CMK (cell line): ENCODE measurements at regions not wholly inside any gene's neighbourhood (a gene's known extent, or its start where the extent isn't known, plus 50 kb on each side); places are given as distances from the start of the nearest gene placed in this dataset.

Source experiments
- DNase-seq: peaks from one replicate; pipeline ENCODE4 v3.0.0-alpha.2; 2010; ENCODE audit warnings: low read depth

- no peak for DNase-seq
Observed at GRCh38 chr6:9527679-9528286, 887.1 kb downstream of the TFAP2A start.

GRCh38 chr6:9523462-9523861, 891.4 kb downstream of the TFAP2A start:
- DNase-seq = no peak

GRCh38 chr6:9522101-9522500, 892.8 kb downstream of the TFAP2A start:
- DNase-seq = no peak

- no peak for DNase-seq
Observed at GRCh38 chr6:9521152-9521530, 893.7 kb downstream of the TFAP2A start.

- DNase-seq = no peak
Observed at GRCh38 chr6:9520417-9521151, 894.3 kb downstream of the TFAP2A start.

GRCh38 chr6:9518431-9518830, 896.4 kb downstream of the TFAP2A start:
- no peak for DNase-seq

GRCh38 chr6:9517806-9518205, 897.1 kb downstream of the TFAP2A start:
- DNase-seq = no peak

GRCh38 chr6:9515633-9516606, 899.0 kb downstream of the TFAP2A start:
- no peak for DNase-seq

- DNase-seq = no peak
Observed at GRCh38 chr6:9514146-9514545, 900.7 kb downstream of the TFAP2A start.

GRCh38 chr6:9511157-9511556, 903.7 kb downstream of the TFAP2A start:
- DNase-seq = no peak

GRCh38 chr6:9507136-9507895, 907.6 kb downstream of the TFAP2A start:
- no peak for DNase-seq

GRCh38 chr6:9504191-9504590, 910.7 kb downstream of the TFAP2A start:
- DNase-seq = no peak

GRCh38 chr6:9503111-9503761, 911.6 kb downstream of the TFAP2A start:
- DNase-seq = no peak

GRCh38 chr6:9499709-9500108, 915.2 kb downstream of the TFAP2A start:
- no peak for DNase-seq

GRCh38 chr6:9496837-9497236, 918.0 kb downstream of the TFAP2A start:
- no peak for DNase-seq

- DNase-seq = no peak
Observed at GRCh38 chr6:9494864-9495263, 920.0 kb downstream of the TFAP2A start.

GRCh38 chr6:9492790-9493189, 922.1 kb downstream of the TFAP2A start:
- no peak for DNase-seq

GRCh38 chr6:9487128-9487527, 927.7 kb downstream of the TFAP2A start:
- DNase-seq = no peak

- no peak for DNase-seq
Observed at GRCh38 chr6:9485992-9486391, 928.9 kb downstream of the TFAP2A start.

GRCh38 chr6:9484686-9485085, 930.2 kb downstream of the TFAP2A start:
- DNase-seq = no peak

- no peak for DNase-seq
Observed at GRCh38 chr6:9484091-9484490, 930.8 kb downstream of the TFAP2A start.
